ENCODE measurements at regions not wholly inside any gene's neighbourhood (a gene's known extent, or its start where the extent isn't known, plus 50 kb on each side); places are given as distances from the start of the nearest gene placed in this dataset.

GRCh38 chr2:34365512-34365911 is 766.4 kb upstream of the FAM98A start:
- DNase-seq (ENCODE audit: low read depth), result no peak
- H3K4me3 ChIP-seq (ENCODE audit: low read depth, low read length), result no peak overlapping the region
- TF ChIP-seq, protein P1, sequence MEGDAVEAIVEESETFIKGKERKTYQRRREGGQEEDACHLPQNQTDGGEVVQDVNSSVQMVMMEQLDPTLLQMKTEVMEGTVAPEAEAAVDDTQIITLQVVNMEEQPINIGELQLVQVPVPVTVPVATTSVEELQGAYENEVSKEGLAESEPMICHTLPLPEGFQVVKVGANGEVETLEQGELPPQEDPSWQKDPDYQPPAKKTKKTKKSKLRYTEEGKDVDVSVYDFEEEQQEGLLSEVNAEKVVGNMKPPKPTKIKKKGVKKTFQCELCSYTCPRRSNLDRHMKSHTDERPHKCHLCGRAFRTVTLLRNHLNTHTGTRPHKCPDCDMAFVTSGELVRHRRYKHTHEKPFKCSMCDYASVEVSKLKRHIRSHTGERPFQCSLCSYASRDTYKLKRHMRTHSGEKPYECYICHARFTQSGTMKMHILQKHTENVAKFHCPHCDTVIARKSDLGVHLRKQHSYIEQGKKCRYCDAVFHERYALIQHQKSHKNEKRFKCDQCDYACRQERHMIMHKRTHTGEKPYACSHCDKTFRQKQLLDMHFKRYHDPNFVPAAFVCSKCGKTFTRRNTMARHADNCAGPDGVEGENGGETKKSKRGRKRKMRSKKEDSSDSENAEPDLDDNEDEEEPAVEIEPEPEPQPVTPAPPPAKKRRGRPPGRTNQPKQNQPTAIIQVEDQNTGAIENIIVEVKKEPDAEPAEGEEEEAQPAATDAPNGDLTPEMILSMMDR (IDR thresholded peaks at IDR 0.05; ENCODE audit: low read depth, low read length), result no peak

- H3K4me3 ChIP-seq (ENCODE audit: low read depth, low read length), result no peak overlapping the region
- TF ChIP-seq, protein P2, sequence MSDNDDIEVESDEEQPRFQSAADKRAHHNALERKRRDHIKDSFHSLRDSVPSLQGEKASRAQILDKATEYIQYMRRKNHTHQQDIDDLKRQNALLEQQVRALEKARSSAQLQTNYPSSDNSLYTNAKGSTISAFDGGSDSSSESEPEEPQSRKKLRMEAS (IDR thresholded peaks at IDR 0.05; ENCODE audit: low read depth, low read length), result no peak
- TF ChIP-seq MYC (IDR thresholded peaks at IDR 0.05; ENCODE audit: low read depth, low read length) (no peak), POLR2A (IDR thresholded peaks at IDR 0.05; ENCODE audit: extremely low read depth, insufficient read length) (no peak)
- TF ChIP-seq, protein P1 (IDR thresholded peaks at IDR 0.05; ENCODE audit: low read depth, low read length), result no peak
- no peak for DNase-seq (ENCODE audit: low read depth)
These were observed 754.5 kb upstream of the FAM98A start for GRCh38 chr2:34353509-34354113.

DNA sequence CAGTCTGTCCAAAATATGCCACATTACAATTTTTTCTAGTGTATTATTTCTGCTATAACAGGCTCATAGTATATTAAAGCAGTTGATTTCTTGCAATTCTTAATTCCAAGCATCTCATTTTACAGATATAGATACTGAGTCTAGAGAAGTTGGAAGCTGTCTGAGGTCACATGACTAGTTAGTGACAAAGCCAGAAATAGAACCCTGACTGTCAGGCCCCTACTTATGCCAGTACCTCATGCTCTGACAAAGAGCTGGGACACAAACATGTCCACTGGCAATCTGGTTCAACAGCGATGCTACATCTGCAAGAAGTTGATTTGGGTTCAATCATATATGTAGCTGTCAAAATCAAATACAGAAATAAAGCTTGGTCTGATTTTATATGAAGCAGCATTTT is 750.4 kb upstream of the FAM98A start:
- no peak for DNase-seq (ENCODE audit: low read depth)
- TF ChIP-seq POLR2A (IDR thresholded peaks at IDR 0.05; ENCODE audit: extremely low read depth, insufficient read length), result no peak
- TF ChIP-seq, protein P2 (IDR thresholded peaks at IDR 0.05; ENCODE audit: low read depth, low read length), result no peak
- no peak for TF ChIP-seq MYC (IDR thresholded peaks at IDR 0.05; ENCODE audit: low read depth, low read length)
- TF ChIP-seq, protein P1 (IDR thresholded peaks at IDR 0.05; ENCODE audit: low read depth, low read length), result no peak
- H3K4me3 ChIP-seq (ENCODE audit: low read depth, low read length), result no peak overlapping the region

DNA sequence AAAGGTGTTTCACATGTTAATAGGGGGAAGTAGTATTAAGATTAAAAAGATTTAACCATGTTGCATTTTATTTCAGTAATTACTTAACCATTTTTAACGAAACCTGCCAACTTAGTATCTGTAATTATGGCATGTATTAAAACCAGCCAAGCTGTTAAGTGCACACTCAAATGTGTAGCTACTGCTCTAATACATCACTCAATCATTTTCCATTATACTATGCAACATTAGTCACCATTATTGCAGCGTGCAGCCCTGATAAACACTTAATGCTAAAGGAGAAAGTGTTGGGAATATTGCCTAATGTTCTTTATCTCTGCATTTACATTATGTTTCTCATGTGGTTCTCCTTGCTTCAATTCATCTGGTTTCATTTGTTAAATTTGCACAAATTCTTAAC is 745.9 kb upstream of the FAM98A start:
- no peak for DNase-seq (ENCODE audit: low read depth)
- no peak overlapping the region for H3K4me3 ChIP-seq (ENCODE audit: low read depth, low read length)
- TF ChIP-seq, protein P1 (IDR thresholded peaks at IDR 0.05; ENCODE audit: low read depth, low read length), result no peak
- TF ChIP-seq, protein P2 (IDR thresholded peaks at IDR 0.05; ENCODE audit: low read depth, low read length), result no peak
- TF ChIP-seq POLR2A (IDR thresholded peaks at IDR 0.05; ENCODE audit: extremely low read depth, insufficient read length) (no peak), MYC (IDR thresholded peaks at IDR 0.05; ENCODE audit: low read depth, low read length) (no peak)

- no peak for TF ChIP-seq POLR2A (IDR thresholded peaks at IDR 0.05; ENCODE audit: extremely low read depth, insufficient read length)
- TF ChIP-seq, protein P1 (IDR thresholded peaks at IDR 0.05; ENCODE audit: low read depth, low read length), result no peak
- H3K4me3 ChIP-seq (ENCODE audit: low read depth, low read length), result no peak overlapping the region
- DNase-seq (ENCODE audit: low read depth), result no peak
These were observed 741.2 kb upstream of the FAM98A start for GRCh38 chr2:34340307-34340706.

DNA sequence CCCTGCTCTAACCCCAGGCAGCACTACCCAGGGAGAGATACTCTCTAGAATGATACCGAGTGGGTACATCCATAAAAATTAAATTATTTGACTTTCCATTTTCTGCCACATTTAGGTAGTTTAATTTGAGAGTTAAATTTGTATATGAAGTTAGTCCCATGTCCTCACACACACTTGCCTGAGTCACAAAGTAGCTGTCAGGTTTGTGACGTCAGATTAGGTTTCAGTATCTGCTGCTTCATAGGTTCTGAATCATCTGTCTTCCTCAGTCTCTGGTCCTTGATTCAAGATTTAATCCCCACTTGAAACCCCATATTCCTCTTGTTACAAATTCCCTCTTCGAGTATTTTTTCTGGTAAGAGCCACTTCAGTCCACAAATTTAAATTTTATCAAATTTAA is 738.6 kb upstream of the FAM98A start:
- DNase-seq (ENCODE audit: low read depth), result no peak
- H3K4me3 ChIP-seq (ENCODE audit: low read depth, low read length), result no peak overlapping the region
- TF ChIP-seq MYC (IDR thresholded peaks at IDR 0.05; ENCODE audit: low read depth, low read length), result no peak
- TF ChIP-seq, protein P2 (IDR thresholded peaks at IDR 0.05; ENCODE audit: low read depth, low read length), result no peak
- TF ChIP-seq, protein P1 (IDR thresholded peaks at IDR 0.05; ENCODE audit: low read depth, low read length), result no peak
- TF ChIP-seq POLR2A (IDR thresholded peaks at IDR 0.05; ENCODE audit: extremely low read depth, insufficient read length), result no peak
